OCI-LY3 (cell line): ENCODE measurements at regions not wholly inside any gene's neighbourhood (a gene's known extent, or its start where the extent isn't known, plus 50 kb on each side); places are given as distances from the start of the nearest gene placed in this dataset.

Experiments used
- H2AFZ ChIP-seq: fragments of 200-600, 300-600 bp; shearing (Covaris generic); 2 replicates; pipeline ENCODE4 v1.6.0; 2014; ENCODE audit warnings: antibody characterized with exemption, low read depth, low read length
- H3K27ac ChIP-seq: fragments of 200-600, 300-600 bp; sonication (generic); 2 replicates; pipeline ENCODE4 v1.5.1; 2014; ENCODE audit warnings: mild to moderate bottlenecking, low read length, moderate library complexity, mixed read lengths
- H3K27me3 ChIP-seq: fragments of 200-600, 300-600 bp; sonication (generic); 2 replicates; pipeline ENCODE4 v1.6.1; 2014; ENCODE audit warnings: low read depth, low read length, mixed read lengths
- H3K36me3 ChIP-seq: fragments of 200-600, 300-600 bp; sonication (generic); replicated peaks from 2 replicates; pipeline ENCODE3; 2014; ENCODE audit warnings: low read depth, low read length, mixed read lengths
- H3K4me1 ChIP-seq: fragments of 300-600, 200-600 bp; sonication (generic); 2 replicates; pipeline ENCODE4 v1.6.1; 2014; ENCODE audit warnings: low read length, mixed read lengths
- H3K4me2 ChIP-seq: fragments of 200-600, 300-600 bp; sonication (generic); 2 replicates; pipeline ENCODE4 v1.6.1; 2014; ENCODE audit warnings: low read length, mixed read lengths
- H3K4me3 ChIP-seq: fragments of 300-600, 200-600 bp; sonication (generic); 2 replicates; pipeline ENCODE4 v1.5.1; 2014; ENCODE audit warnings: antibody characterized with exemption, mild to moderate bottlenecking, low read length, moderate library complexity
- H3K79me2 ChIP-seq: fragments of 300-600, 200-600 bp; shearing (Covaris generic); 2 replicates; pipeline ENCODE4 v1.6.1; 2014; ENCODE audit warnings: mild to moderate bottlenecking, low read length, mixed read lengths
- H3K9ac ChIP-seq: fragments of 300-600, 200-600 bp; shearing (Covaris generic); 2 replicates; pipeline ENCODE4 v1.6.0; 2014; ENCODE audit warnings: mild to moderate bottlenecking, low read length, moderate library complexity
- H3K9me3 ChIP-seq: fragments of 200-600, 300-600 bp; shearing (Covaris generic); 2 replicates; pipeline ENCODE4 v1.6.1; 2014; ENCODE audit warnings: low read length, mixed read lengths; ENCODE audit not compliant: insufficient read depth
- H4K20me1 ChIP-seq: fragments of 200-600, 300-600 bp; sonication (generic); 2 replicates; pipeline ENCODE4 v1.6.1; 2016; ENCODE audit warnings: low read length, mixed read lengths; ENCODE audit not compliant: insufficient read depth
- EZH2phosphoT487 ChIP-seq: fragments of 200-600 bp; shearing (Covaris generic); IDR thresholded peaks from 2 replicates; pipeline ENCODE4 v1.6.1; 2018; ENCODE audit warnings: antibody characterized with exemption, mixed run types, low read depth
- TF ChIP-seq, protein P1 (sequence below): fragments of 200-600, 300-600 bp; sonication (generic); IDR thresholded peaks from 2 replicates; pipeline ENCODE4 v1.5.1; 2014; ENCODE audit warnings: antibody characterized with exemption, low read length, low read depth

DNA sequence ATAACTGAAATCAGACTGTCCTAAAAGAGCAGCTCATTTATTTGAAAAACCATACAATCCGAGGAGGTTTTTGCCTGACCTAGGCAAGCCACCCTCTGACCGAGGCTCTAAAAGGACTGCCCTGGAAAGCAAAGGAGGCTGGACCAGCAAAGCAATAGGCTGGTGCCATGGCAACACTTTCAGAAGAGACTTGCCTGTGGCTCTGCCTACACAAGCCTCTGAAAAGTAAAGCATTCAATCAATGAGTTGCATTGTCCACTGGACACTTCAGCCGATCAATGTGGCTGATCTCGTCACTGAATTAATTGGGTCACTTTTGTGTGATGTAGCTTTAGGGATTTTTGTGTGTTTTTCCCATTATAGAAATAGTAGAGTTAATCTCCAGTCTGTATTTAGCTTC, 99.1 kb upstream of the SEMA6D start:
- Histone ChIP-seq H3K4me1 (no peaks in the 10 kb centered on the region), H3K36me3 (no peaks in the 10 kb centered on the region), H2AFZ (no peak overlapping the region), H3K4me3 (no peak overlapping the region), H3K27ac (no peak overlapping the region), H4K20me1 (no peaks in the 10 kb centered on the region), H3K79me2 (no peaks in the 10 kb centered on the region), H3K27me3 (no peaks in the 10 kb centered on the region; the same call in 1 of the 2 replicates), H3K4me2 (no peak overlapping the region), H3K9me3 (no peaks in the 10 kb centered on the region), H3K9ac (no peak overlapping the region)
- TF ChIP-seq EZH2phosphoT487: no peak

GRCh38 chr15:47620960-47621681, 96.2 kb upstream of the SEMA6D start:
- H3K36me3 ChIP-seq: no peaks in the 10 kb centered on the region
- TF ChIP-seq, protein P1, sequence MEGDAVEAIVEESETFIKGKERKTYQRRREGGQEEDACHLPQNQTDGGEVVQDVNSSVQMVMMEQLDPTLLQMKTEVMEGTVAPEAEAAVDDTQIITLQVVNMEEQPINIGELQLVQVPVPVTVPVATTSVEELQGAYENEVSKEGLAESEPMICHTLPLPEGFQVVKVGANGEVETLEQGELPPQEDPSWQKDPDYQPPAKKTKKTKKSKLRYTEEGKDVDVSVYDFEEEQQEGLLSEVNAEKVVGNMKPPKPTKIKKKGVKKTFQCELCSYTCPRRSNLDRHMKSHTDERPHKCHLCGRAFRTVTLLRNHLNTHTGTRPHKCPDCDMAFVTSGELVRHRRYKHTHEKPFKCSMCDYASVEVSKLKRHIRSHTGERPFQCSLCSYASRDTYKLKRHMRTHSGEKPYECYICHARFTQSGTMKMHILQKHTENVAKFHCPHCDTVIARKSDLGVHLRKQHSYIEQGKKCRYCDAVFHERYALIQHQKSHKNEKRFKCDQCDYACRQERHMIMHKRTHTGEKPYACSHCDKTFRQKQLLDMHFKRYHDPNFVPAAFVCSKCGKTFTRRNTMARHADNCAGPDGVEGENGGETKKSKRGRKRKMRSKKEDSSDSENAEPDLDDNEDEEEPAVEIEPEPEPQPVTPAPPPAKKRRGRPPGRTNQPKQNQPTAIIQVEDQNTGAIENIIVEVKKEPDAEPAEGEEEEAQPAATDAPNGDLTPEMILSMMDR: no peak
- TF ChIP-seq EZH2phosphoT487: no peak
- no peak overlapping the region for H3K27ac ChIP-seq
- H3K9me3 ChIP-seq: no peaks in the 10 kb centered on the region
- no peak overlapping the region for H3K4me2 ChIP-seq
- H3K9ac ChIP-seq: no peak overlapping the region
- H2AFZ ChIP-seq: no peak overlapping the region
- H3K4me3 ChIP-seq: no peak overlapping the region
- H3K27me3 ChIP-seq: peaks cover 5% of the 10 kb centered on the region; the same call in 1 of the 2 replicates
- H4K20me1 ChIP-seq: no peaks in the 10 kb centered on the region
- no peaks in the 10 kb centered on the region for H3K79me2 ChIP-seq
- no peaks in the 10 kb centered on the region for H3K4me1 ChIP-seq

DNA sequence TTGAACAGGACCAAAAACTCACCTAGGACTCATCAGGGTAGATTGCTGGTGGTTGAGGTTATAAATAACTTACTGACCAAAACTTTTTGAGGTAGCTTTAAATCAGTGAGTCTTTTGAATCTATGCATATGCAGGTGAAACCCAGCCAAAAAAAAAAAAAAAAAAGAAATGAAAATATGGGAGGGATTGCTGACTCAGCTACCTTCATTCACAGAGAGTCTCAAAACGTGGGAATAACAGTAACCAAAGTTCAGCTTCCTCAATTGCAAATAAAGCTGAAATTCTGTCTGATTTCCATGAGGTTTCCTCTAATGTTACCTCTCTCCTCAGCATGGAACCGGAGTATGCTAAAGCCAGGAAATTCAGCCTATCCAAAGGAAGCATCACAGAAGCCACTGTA, 95.2 kb upstream of the SEMA6D start:
- Histone ChIP-seq H3K4me2 (no peak overlapping the region), H2AFZ (no peak overlapping the region), H3K9ac (no peak overlapping the region), H3K27ac (no peak overlapping the region), H4K20me1 (no peaks in the 10 kb centered on the region), H3K4me3 (no peak overlapping the region), H3K79me2 (no peaks in the 10 kb centered on the region), H3K4me1 (no peaks in the 10 kb centered on the region), H3K36me3 (no peaks in the 10 kb centered on the region), H3K27me3 (peaks cover 5% of the 10 kb centered on the region; the same call in 1 of the 2 replicates), H3K9me3 (no peaks in the 10 kb centered on the region)
- TF ChIP-seq, protein P1: no peak
- no peak for TF ChIP-seq EZH2phosphoT487

GRCh38 chr15:47624503-47624902, 92.8 kb upstream of the SEMA6D start:
- Histone ChIP-seq H3K9ac (no peak overlapping the region), H3K4me3 (no peak overlapping the region), H3K27me3 (peaks cover 5% of the 10 kb centered on the region; the same call in 1 of the 2 replicates), H2AFZ (no peak overlapping the region), H3K4me2 (no peak overlapping the region), H3K36me3 (no peaks in the 10 kb centered on the region), H4K20me1 (no peaks in the 10 kb centered on the region), H3K79me2 (no peaks in the 10 kb centered on the region), H3K4me1 (no peaks in the 10 kb centered on the region), H3K27ac (no peak overlapping the region), H3K9me3 (no peaks in the 10 kb centered on the region)
- TF ChIP-seq, protein P1: no peak
- TF ChIP-seq EZH2phosphoT487: no peak
